ENCODE measurements at regions not wholly inside any gene's neighbourhood (a gene's known extent, or its start where the extent isn't known, plus 50 kb on each side); places are given as distances from the start of the nearest gene placed in this dataset.

DNA sequence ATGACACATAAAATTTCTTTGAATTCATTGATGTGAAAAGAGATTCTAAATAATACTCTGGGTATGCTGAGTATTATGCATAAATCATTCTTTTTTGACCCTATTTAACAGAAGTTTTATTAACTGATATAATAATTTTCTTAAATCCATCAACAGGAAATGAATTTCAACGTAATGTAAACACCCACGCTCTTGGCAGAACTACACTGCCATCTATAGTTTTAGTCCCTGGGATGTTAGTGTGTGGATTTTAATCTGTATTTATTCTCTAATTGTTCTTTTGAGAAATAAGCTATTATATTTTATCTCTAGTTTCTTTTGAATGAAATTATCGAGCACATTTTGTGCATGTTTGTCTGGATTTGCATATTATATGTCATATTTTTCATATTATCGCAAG is 666.8 kb upstream of the NDST4 start:
- TF ChIP-seq EZH2 (IDR thresholded peaks at IDR 0.05; ENCODE audit: low read length, unreplicated experiment) (no peak), EZH2phosphoT487 (IDR thresholded peaks at IDR 0.05; ENCODE audit: borderline replicate concordance, low read length) (no peak)
- TF ChIP-seq, protein P1, sequence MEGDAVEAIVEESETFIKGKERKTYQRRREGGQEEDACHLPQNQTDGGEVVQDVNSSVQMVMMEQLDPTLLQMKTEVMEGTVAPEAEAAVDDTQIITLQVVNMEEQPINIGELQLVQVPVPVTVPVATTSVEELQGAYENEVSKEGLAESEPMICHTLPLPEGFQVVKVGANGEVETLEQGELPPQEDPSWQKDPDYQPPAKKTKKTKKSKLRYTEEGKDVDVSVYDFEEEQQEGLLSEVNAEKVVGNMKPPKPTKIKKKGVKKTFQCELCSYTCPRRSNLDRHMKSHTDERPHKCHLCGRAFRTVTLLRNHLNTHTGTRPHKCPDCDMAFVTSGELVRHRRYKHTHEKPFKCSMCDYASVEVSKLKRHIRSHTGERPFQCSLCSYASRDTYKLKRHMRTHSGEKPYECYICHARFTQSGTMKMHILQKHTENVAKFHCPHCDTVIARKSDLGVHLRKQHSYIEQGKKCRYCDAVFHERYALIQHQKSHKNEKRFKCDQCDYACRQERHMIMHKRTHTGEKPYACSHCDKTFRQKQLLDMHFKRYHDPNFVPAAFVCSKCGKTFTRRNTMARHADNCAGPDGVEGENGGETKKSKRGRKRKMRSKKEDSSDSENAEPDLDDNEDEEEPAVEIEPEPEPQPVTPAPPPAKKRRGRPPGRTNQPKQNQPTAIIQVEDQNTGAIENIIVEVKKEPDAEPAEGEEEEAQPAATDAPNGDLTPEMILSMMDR (conservative IDR thresholded peaks at IDR 0.05; ENCODE audit: low read depth, low read length), result peak; percentile 40; the same call in 1 of the 2 replicates

All from PC-3 (cell line).